ENCODE measurements at regions not wholly inside any gene's neighbourhood (a gene's known extent, or its start where the extent isn't known, plus 50 kb on each side); places are given as distances from the start of the nearest gene placed in this dataset.

DNA sequence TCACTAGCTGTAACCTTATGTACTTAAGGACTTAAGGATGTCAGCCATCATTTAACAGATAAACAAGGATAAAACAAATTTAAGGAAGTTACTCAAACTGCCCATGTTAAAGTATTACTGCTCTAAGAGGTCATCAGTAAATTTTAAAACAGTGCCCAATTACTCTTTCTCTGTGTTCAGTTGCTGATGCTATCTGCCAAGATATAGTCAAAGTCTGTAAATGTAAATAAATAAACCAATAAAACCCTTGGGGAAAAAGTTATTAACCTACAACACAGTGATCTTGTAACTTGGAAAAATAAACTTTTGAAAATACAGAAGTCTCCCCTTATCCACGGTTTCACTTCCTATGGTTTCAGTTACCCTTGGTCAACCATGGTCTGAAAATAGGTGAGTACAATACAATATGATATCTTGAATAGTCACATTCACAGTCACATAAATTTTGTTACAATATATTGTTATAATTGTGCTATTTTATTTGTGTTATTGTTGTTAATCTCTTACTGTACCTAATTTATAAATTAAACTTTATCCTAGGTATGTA lies 501.8 kb downstream of the LMO4 start:
- Histone ChIP-seq H3K4me1 (ENCODE audit: control insufficient read depth in 4 of 4, insufficient read depth in 4 of 4, low read length in 3 of 4) (no peaks in the 10 kb centered on the region), H3K27ac (ENCODE audit: low read depth in 1 of 2, low read length in 2 of 2) (no peak overlapping the region), H3K36me3 (ENCODE audit: control insufficient read depth in 4 of 4, insufficient read depth in 3 of 4, low read depth in 1 of 4, low read length in 3 of 4) (no peaks in the 10 kb centered on the region), H3K9ac (ENCODE audit: low read depth in 1 of 2, low read length in 2 of 2) (no peak overlapping the region), H3K27me3 (ENCODE audit: control insufficient read depth in 4 of 4, insufficient read depth in 4 of 4, low read length in 3 of 4) (no peaks in the 10 kb centered on the region), H3K4me3 (ENCODE audit: low read depth in 1 of 3, low read length in 3 of 3) (no peak overlapping the region), H3K9me3 (ENCODE audit: control insufficient read depth in 4 of 4, low read length in 3 of 4) (no peaks in the 10 kb centered on the region)
- 75% methylated on average over 1 of the region's 1 CpG for WGBS
- no peak for TF ChIP-seq YY1 (IDR thresholded peaks at IDR 0.05)
- TF ChIP-seq GABPA (IDR thresholded peaks at IDR 0.05 in 1 of 2, conservative IDR thresholded peaks at IDR 0.05 in 1 of 2) = no peak
- TF ChIP-seq REST (IDR thresholded peaks at IDR 0.05) = no peak
- TF ChIP-seq HNF4G (IDR thresholded peaks at IDR 0.05) = no peak
- TF ChIP-seq, protein P1, sequence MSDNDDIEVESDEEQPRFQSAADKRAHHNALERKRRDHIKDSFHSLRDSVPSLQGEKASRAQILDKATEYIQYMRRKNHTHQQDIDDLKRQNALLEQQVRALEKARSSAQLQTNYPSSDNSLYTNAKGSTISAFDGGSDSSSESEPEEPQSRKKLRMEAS (IDR thresholded peaks at IDR 0.05) = no peak
- no peak for TF ChIP-seq NR2F2 (IDR thresholded peaks at IDR 0.05)
- TF ChIP-seq RXRA (IDR thresholded peaks at IDR 0.05) = no peak
- TF ChIP-seq CTCF (IDR thresholded peaks at IDR 0.05; ENCODE audit: low read depth, low read length, missing input control) = no peak
- no peak for TF ChIP-seq SP1 (IDR thresholded peaks at IDR 0.05)
- no peak for TF ChIP-seq HNF4A (conservative IDR thresholded peaks at IDR 0.05)
- TF ChIP-seq, protein P2, sequence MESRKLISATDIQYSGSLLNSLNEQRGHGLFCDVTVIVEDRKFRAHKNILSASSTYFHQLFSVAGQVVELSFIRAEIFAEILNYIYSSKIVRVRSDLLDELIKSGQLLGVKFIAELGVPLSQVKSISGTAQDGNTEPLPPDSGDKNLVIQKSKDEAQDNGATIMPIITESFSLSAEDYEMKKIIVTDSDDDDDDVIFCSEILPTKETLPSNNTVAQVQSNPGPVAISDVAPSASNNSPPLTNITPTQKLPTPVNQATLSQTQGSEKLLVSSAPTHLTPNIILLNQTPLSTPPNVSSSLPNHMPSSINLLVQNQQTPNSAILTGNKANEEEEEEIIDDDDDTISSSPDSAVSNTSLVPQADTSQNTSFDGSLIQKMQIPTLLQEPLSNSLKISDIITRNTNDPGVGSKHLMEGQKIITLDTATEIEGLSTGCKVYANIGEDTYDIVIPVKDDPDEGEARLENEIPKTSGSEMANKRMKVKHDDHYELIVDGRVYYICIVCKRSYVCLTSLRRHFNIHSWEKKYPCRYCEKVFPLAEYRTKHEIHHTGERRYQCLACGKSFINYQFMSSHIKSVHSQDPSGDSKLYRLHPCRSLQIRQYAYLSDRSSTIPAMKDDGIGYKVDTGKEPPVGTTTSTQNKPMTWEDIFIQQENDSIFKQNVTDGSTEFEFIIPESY (IDR thresholded peaks at IDR 0.05) = no peak
- TF ChIP-seq TAF1 (conservative IDR thresholded peaks at IDR 0.05) = no peak
- TF ChIP-seq JUND (IDR thresholded peaks at IDR 0.05) = no peak
- TF ChIP-seq, protein P3, sequence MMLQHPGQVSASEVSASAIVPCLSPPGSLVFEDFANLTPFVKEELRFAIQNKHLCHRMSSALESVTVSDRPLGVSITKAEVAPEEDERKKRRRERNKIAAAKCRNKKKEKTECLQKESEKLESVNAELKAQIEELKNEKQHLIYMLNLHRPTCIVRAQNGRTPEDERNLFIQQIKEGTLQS (IDR thresholded peaks at IDR 0.05) = no peak
- no peak for TF ChIP-seq FOXA1 (IDR thresholded peaks at IDR 0.05)
- TF ChIP-seq EGR1 (IDR thresholded peaks at IDR 0.05; ENCODE audit: low read depth in 2 of 2) = no peak
- no peak for TF ChIP-seq FOXA2 (IDR thresholded peaks at IDR 0.05)
- TF ChIP-seq RAD21 (IDR thresholded peaks at IDR 0.05) = no peak
- DNase-seq (ENCODE audit: low spot score) = no peak
